ENCODE measurements at regions not wholly inside any gene's neighbourhood (a gene's known extent, or its start where the extent isn't known, plus 50 kb on each side); places are given as distances from the start of the nearest gene placed in this dataset.

DNA sequence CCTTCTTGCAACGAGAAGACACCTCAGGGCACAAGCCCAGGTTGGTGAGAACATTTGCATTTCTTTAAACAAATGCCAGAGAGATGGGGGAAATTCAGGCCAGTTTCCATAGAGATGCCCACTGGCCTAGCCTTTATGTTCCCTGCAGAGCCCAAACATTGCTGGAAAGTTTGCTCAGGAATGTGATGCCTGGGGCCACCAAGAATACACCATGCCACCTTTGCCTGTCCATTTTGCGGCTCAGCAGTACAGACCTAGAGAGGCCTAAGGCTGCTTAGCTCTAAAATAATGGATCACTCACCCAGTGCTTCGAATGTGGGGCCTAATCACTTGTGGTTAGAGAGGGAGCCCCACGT is 210.0 kb downstream of the RPLP1 start:
- Histone ChIP-seq H3K9me3 (ENCODE audit: low read depth, low read length) (no peaks in the 10 kb centered on the region), H3K4me3 (ENCODE audit: low read length) (no peak overlapping the region), H3K4me1 (ENCODE audit: insufficient read depth, low read length) (peaks cover 41% of the 10 kb centered on the region), H3K27me3 (ENCODE audit: insufficient read depth, low read length) (no peaks in the 10 kb centered on the region)

DNA sequence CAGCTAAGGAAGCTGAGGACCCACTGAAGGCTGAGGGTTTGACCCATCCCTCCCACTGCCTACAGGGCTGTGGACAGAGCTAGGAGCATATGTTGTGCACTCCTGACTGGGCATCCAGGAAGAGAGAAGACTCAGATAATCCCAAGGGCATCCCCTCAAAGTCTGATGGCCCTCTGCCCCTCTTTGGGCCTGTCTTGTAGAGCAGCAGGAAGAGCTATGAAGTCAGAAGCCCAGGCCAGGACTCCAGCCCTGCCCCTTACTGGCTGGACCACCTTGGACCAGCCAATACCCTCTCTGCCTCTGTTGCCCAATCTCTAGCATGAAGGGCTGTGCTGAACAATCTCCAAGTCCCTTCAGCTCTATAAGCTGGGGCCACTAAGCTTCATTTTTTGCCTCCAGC is 210.8 kb downstream of the RPLP1 start:
- peaks cover 49% of the 10 kb centered on the region for H3K4me1 ChIP-seq (ENCODE audit: insufficient read depth, low read length)
- H3K9me3 ChIP-seq (ENCODE audit: low read depth, low read length), result no peaks in the 10 kb centered on the region
- no peak overlapping the region for H3K4me3 ChIP-seq (ENCODE audit: low read length)
- no peaks in the 10 kb centered on the region for H3K27me3 ChIP-seq (ENCODE audit: insufficient read depth, low read length)

DNA sequence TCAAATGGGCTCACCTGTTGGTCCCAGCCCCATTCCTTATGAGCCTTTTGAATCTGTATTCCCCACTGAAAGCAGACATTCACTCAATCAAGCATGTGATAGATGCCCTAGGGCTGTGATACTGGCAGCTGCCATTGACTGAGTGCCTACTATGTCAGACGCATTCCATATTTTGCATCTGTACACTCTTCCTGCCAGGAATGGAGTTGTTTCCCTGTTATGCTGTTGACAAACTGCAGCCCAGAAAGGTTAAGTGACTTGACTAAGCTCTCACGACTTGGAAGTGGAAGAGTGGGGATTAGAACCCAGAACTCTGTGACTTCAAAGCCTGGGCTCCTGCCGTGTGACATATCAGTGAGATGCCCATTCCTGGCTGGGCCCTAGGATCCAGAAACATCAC is 211.4 kb downstream of the RPLP1 start:
- Histone ChIP-seq H3K27me3 (ENCODE audit: insufficient read depth, low read length) (no peaks in the 10 kb centered on the region), H3K4me3 (ENCODE audit: low read length) (no peak overlapping the region), H3K9me3 (ENCODE audit: low read depth, low read length) (no peaks in the 10 kb centered on the region), H3K4me1 (ENCODE audit: insufficient read depth, low read length) (peaks cover 54% of the 10 kb centered on the region)

DNA sequence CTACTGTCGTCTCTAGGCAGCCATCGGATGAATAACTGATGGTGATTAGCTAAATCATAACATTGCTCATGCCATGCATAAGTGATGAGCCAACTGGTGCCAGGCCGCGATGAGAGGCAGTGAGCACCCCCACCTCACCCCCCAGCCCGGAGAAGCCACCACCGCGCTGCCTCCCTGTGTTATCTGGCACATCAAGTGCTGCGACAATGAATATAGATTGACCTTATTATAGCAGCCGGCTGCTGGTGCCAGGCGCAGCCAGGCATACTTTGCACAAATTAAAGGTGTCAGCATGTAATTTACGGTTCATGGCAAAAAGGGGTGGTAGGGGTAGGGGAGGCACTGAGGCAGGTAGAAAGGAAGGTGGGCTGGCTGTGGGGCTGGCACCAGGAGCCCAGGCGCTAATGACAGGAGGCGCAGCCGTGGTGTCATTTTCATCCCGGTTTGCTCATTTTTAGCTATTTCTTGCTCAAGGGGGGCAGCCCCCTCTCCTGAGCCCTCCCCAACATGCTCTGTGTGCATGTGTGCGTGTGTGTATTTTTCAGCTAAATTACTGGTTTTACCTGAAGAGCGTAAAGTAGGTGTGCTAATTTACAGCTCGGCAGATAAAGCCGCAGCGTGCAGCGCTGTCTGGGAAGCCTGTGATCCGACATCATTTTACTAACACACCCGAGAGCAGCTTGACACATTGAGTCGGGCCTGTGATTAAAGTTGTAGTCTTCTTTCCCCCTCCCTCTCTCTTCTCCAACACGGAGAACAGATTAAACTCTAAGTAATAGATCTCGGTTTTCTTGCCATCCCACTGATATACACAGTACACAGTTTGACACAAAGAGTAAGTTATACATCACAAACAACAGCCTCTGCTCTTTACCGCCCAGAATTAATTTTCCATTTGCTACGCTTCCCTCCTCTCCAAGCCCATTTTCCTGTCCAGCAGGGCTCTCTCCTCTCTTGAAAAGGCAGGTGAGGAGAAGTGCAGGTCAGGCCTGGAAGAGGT is 212.3 kb downstream of the RPLP1 start:
- Histone ChIP-seq H3K4me1 (ENCODE audit: insufficient read depth, low read length) (peaks cover 63% of the 10 kb centered on the region), H3K9me3 (ENCODE audit: low read depth, low read length) (no peaks in the 10 kb centered on the region), H3K27me3 (ENCODE audit: insufficient read depth, low read length) (no peaks in the 10 kb centered on the region), H3K4me3 (ENCODE audit: low read length) (no peak overlapping the region)

DNA sequence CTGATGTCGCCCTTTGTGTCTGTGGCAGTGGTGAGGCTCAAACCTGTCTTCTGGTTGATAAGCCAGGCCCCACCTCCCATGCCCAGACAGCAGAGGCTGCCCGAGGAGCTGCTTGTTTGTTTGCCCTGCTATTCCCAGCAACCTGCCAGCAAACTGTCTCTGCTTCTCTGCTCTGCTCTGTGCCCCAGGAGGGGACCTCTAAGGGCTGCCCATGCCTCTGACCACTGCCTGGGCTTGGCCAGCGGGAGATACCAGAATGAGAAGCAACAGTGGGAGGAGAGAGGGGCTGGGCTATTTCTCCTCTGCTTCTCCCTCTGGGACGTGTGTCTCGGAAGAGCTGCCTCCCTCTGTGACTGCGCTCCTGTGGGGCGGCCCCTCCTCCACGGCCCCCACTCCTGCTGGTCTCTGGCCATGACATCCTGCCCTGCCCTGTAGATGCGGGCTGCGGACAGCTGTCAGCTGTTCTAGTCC is 213.1 kb downstream of the RPLP1 start:
- H3K9me3 ChIP-seq (ENCODE audit: low read depth, low read length), result no peaks in the 10 kb centered on the region
- no peak overlapping the region for H3K4me3 ChIP-seq (ENCODE audit: low read length)
- H3K4me1 ChIP-seq (ENCODE audit: insufficient read depth, low read length), result peaks cover 65% of the 10 kb centered on the region
- H3K27me3 ChIP-seq (ENCODE audit: insufficient read depth, low read length), result no peaks in the 10 kb centered on the region

DNA sequence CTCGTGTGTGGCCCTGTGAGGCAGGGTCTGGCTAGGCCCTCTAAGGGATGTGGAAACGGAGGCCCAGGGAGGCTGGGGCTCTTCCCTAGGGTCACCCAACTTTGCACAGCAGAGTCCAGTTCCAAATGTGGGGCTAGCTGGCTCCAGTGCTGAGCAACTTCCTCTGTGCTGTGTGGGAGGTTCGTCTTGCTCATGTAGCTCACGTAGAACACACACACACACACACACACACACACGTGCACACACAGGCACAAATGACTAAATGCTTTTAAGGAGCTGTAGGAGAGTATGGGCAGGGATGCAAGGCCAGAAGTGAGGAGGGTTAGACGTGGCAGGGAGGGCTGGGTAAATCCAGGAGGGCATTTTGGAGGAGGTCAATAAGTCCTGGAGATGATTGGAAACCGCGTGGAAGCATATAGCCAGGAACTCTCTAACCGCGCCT is 213.8 kb downstream of the RPLP1 start:
- Histone ChIP-seq H3K4me1 (ENCODE audit: insufficient read depth, low read length) (peaks cover 58% of the 10 kb centered on the region), H3K9me3 (ENCODE audit: low read depth, low read length) (no peaks in the 10 kb centered on the region), H3K4me3 (ENCODE audit: low read length) (no peak overlapping the region), H3K27me3 (ENCODE audit: insufficient read depth, low read length) (no peaks in the 10 kb centered on the region)

DNA sequence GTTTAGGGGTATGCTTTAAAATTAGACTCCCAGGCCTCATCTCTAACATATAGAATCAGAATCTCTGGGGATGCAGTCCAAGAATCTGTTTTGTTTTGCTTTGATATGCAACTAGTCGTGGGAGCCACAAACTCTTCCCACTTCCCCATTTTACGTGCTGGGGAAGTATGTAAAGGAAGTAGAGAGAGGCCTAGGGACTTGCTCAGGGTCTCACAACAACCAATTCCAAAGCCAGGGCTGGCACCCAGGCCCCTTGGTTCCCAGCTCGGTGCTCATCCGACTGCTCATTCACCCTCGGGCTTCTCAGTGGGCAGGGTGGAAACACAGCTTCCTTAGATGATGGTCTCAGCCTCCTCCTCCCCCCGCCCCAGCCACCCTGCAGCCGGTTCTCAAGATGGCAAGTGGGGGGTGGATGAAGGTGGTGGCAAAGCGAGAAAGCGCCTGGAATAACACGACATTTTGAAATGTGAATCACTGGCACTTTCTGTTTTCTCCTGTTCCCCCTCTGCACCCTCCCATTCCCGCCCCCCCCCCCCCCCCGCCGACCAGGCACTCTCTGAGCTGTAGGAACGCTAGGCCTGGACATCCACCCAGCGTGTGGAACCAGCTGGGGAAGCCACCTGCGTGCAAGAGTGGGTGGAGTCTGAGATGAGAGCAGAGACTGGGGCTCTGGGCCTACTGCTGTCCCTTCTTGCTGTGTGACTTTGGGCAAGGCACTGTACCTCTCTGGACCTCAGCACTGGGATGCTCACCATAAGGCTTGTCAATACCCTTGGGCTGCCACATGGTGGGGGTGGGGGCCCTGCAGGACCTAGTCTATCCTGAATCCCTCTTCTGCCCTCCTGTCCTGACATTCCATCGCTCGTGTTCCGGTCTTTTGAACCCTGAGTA is 214.5 kb downstream of the RPLP1 start:
- H3K4me3 ChIP-seq (ENCODE audit: low read length), result no peak overlapping the region
- H3K9me3 ChIP-seq (ENCODE audit: low read depth, low read length), result no peaks in the 10 kb centered on the region
- no peaks in the 10 kb centered on the region for H3K27me3 ChIP-seq (ENCODE audit: insufficient read depth, low read length)
- peaks cover 58% of the 10 kb centered on the region for H3K4me1 ChIP-seq (ENCODE audit: insufficient read depth, low read length)

DNA sequence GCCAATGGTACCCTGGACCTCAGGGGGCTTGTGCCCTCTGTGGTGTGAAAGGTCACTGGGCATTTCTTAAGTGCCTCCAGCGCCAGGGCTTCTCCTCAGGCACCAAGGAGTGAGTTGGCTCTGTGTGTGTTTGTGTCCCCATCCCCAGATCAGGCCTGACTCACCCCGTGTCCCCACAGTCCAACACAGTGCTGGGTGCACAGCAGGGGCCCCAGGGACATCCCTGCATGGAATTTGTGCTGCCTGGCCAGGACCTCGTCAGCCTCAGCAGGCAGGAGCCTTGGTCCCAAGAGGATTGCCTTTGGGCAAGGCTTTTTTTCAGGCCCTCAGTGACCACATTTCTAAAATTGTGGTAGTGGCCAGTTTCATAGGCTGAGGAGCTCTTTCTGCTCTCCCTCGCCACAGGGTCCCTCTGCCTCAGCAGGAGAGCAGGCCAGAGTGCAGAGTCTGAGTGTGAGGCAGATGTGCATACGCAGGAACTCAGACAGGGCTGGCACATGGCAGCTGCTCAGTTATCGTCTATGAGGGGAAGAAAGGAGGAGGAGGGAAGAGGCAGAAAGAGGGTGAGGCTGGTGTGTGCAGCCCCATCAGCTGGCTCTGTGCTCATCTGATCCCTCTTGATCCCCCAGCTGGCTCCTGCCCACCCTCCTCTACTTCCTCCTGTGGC is 215.6 kb downstream of the RPLP1 start:
- Histone ChIP-seq H3K27me3 (ENCODE audit: insufficient read depth, low read length) (no peaks in the 10 kb centered on the region), H3K4me1 (ENCODE audit: insufficient read depth, low read length) (peaks cover 58% of the 10 kb centered on the region), H3K9me3 (ENCODE audit: low read depth, low read length) (no peaks in the 10 kb centered on the region), H3K4me3 (ENCODE audit: low read length) (no peak overlapping the region)

DNA sequence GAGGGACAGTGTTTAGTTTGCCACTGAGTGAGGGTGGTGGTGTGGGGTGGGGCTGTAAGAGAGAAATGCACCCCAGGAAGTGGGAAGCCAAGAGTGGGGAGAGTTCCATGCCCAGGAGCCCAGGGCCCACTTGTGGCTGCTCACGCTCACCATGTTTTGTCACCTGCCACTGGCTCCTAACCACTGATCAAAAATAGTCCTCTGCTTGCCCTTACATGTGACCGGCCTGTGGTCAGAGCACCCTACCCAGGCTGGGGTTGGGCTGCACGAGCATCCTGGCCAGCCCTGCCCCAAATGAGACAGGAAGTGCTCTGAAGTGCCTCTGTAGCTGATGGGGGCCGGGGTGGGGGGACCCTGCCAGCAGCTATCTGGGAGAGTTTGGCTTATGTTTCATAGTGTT is 216.3 kb downstream of the RPLP1 start:
- Histone ChIP-seq H3K27me3 (ENCODE audit: insufficient read depth, low read length) (no peaks in the 10 kb centered on the region), H3K4me1 (ENCODE audit: insufficient read depth, low read length) (peaks cover 58% of the 10 kb centered on the region), H3K9me3 (ENCODE audit: low read depth, low read length) (no peaks in the 10 kb centered on the region), H3K4me3 (ENCODE audit: low read length) (no peak overlapping the region)

DNA sequence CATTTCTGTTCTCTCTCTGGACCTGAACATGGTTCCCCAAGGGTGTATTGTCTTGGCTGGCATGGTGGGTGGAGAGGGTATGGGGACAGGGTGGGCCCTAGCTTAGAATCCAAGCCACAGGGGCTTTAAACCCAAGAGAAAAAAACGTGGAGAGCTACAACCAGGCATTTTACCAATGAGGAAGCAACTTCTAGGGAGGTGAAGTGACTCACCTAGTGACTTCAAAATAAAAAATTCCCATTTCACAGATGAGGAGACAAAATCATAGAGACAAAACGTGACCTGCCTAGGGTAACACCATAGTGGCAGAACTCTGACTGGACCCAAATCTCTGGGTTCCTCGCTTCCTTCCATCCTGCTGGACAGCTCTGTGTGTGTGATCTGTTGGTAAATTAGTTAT is 216.8 kb downstream of the RPLP1 start:
- no peaks in the 10 kb centered on the region for H3K27me3 ChIP-seq (ENCODE audit: insufficient read depth, low read length)
- H3K9me3 ChIP-seq (ENCODE audit: low read depth, low read length), result no peaks in the 10 kb centered on the region
- H3K4me1 ChIP-seq (ENCODE audit: insufficient read depth, low read length), result peaks cover 58% of the 10 kb centered on the region
- H3K4me3 ChIP-seq (ENCODE audit: low read length), result no peak overlapping the region

DNA sequence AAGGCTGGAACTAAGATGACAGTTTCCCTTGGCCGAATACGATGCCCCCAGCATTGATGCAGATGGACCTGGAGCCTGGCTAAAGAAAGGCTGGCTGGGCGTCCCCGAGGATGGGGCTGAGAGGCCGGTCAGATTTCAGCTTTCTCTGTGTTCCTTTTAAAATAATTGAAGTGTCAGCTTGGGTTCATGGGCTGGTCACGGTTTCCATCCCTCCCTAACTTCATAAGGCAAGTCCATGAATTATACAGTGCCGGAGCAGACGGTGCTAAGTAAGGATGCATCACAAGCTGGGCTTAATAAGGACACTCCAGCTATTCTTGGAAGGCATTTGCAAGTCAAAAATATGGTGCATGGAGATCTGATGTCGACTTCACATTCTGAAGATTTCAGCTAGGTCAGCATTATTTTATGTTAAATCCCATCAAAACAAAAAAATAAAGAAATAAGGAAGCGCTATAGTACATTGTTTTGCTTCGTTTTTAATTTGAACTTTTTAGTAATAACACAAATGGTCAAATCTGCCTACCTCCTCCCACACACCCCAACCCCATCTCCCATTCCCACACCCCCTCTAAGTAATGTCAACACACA is 220.8 kb downstream of the RPLP1 start:
- Histone ChIP-seq H3K27me3 (ENCODE audit: insufficient read depth, low read length) (peaks cover 3% of the 10 kb centered on the region), H3K4me1 (ENCODE audit: insufficient read depth, low read length) (peaks cover 34% of the 10 kb centered on the region), H3K4me3 (ENCODE audit: low read length) (no peak overlapping the region), H3K9me3 (ENCODE audit: low read depth, low read length) (no peaks in the 10 kb centered on the region)

DNA sequence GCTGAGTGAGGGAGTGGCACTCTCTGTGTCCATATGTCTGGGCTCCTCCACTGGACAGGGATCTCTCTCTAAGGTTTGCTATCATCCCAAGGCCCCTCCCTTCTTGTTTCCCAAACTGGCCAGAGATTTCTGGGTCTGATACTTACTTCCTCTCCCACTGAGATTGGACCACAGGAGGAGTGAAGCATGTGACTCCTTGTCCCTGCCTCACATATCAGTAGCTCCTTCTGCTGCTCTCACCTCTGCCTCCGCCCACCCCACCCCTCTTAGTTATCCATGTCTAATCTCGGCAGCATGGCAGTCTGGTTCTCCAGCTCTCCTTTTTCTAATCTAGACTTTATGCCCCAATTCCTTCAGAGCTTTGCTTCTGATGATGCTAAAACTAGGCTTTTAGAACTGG is 223.1 kb downstream of the RPLP1 start:
- Histone ChIP-seq H3K4me3 (ENCODE audit: low read length) (no peak overlapping the region), H3K4me1 (ENCODE audit: insufficient read depth, low read length) (peaks cover 11% of the 10 kb centered on the region), H3K9me3 (ENCODE audit: low read depth, low read length) (no peaks in the 10 kb centered on the region), H3K27me3 (ENCODE audit: insufficient read depth, low read length) (peaks cover 3% of the 10 kb centered on the region)

DNA sequence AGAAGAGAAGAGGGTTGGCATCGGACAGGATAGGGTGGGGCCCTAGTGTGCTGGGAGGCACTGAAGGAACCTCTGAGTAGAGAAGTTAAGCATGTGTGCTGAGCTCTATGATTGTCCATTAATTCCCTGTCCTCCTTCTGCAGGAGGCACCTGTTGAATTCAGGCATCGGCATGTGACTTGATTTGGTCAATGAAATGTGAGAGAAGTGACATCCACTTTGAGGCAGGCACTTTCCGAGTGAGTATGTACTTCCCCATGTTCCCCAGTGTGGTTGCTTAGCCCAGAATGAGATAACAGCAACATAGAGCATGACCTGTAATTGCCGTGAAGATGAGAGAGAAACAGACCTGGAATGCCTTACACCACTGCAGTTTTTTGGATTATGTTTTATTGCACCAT is 224.8 kb downstream of the RPLP1 start:
- peaks cover 10% of the 10 kb centered on the region for H3K4me1 ChIP-seq (ENCODE audit: insufficient read depth, low read length)
- H3K4me3 ChIP-seq (ENCODE audit: low read length), result no peak overlapping the region
- no peaks in the 10 kb centered on the region for H3K9me3 ChIP-seq (ENCODE audit: low read depth, low read length)
- H3K27me3 ChIP-seq (ENCODE audit: insufficient read depth, low read length), result peaks cover 3% of the 10 kb centered on the region

DNA sequence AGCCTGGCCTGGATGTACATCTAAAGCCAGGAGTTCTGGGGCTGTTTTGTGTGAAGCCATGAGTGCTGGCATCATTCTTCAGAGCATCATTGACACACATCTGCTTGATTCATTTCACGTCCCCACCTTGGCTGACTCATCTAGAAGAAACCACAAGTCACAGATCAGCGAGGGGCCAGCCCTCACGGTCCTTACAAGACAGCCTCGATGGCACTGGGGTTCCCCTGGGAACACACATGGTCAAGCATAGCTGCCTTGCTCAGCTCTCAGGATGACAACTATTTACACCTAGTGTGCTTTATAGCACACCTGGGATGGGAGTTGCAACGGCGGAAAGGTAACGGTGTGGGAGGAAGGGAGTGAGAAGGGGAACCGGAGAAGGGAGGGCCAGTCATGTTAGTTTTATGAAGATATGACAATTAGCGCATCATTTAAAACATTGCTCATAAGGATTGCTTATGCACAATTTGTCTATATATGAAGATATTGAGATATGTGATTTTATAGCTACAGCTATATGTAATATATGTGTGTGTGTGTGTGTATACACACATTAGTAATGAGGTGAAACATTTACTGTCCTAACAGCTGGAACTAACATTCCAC is 227.1 kb downstream of the RPLP1 start:
- no peak overlapping the region for H3K4me3 ChIP-seq (ENCODE audit: low read length)
- H3K9me3 ChIP-seq (ENCODE audit: low read depth, low read length), result no peaks in the 10 kb centered on the region
- peaks cover 10% of the 10 kb centered on the region for H3K4me1 ChIP-seq (ENCODE audit: insufficient read depth, low read length)
- H3K27me3 ChIP-seq (ENCODE audit: insufficient read depth, low read length), result peaks cover 3% of the 10 kb centered on the region
